Caki2 (cell line): ENCODE measurements at regions not wholly inside any gene's neighbourhood (a gene's known extent, or its start where the extent isn't known, plus 50 kb on each side); places are given as distances from the start of the nearest gene placed in this dataset.
A peak's percentile ranks its signal among the peaks of the same experiment; 100 is the strongest.
"Not testable (repeated sequence)": the region's sequence is repeated elsewhere in the genome, so short reads cannot be mapped to it uniquely, and the experiment has no call there.

Source experiments
- DNase-seq: peaks from one replicate; pipeline ENCODE4 v3.0.0-alpha.2; 2015; ENCODE audit warnings: low read depth
- in situ Hi-C: cut with HindIII; loops from 2 replicates; pipeline ENCODE4 v1.10.0; 2016; ENCODE audit warnings: low sequenced_read_pairs, low pct_unique_long_range_greater_than_20kb, mixed read lengths

DNA sequence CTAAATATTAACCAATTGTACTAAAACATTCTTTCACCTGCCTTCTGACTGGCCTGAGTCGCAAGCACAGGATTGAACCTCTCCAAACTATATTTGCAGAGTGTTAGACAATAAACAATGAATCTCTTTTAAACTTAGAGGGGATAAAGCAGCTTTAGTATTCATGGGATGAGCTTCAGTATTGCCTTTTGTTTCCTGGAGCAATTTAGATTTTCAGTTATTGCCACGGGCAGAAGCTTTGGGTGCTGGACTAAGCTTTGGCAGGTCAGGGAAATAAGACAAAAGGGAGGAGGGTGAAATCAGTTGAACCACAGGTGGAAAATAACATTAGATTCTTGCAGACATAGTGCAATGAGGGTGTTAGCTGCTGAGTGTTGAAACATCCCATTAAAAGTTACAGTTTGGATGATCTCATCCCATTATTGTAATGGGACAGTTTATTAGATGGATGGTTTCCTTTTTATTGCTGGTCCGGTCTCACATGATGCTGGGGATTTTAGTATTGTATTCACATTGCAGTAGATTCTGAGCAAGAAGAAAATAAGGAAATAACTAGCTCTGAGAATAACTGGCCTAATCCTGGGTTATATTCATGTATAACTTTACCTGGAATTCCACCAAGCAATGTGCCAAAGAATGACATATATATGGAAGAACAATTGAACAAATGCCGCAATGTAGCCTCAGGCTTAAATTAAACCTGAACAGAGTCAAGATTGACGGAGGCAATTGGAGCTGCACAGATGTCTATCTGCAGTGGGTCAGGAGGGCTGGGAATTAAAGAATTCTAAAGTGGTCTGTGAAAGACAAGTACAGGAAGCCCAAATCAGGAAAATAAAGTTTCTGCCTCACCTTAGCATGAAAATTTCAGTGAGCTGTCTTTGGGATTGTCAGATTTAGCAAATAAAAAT, 1092.8 kb upstream of the SEL1L start:
- in situ Hi-C loops, result no loop called here

DNA sequence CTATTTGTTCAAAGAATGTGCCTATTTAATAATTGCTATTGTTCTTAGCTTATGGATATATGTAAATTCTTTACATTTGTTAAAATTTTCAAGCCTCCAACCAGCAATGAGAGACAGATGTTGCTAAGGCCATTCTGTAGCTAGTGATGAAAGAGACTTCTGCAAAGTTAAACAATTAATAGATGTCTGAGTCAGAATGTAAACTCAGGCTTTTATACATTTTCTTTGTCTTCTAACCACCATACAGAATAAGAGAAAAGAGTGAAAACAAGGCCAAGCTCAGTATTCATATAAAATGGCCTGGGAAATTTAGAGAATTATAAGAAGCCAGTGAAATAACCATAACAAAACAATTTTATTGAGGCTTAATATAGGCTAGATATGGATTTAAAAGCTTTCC, 1102.3 kb upstream of the SEL1L start:
- in situ Hi-C loops, result no loop called here
- no peak for DNase-seq

More for the DNA sequence above, 1092.8 kb upstream of the SEL1L start:
- DNase-seq, result no peak

DNA sequence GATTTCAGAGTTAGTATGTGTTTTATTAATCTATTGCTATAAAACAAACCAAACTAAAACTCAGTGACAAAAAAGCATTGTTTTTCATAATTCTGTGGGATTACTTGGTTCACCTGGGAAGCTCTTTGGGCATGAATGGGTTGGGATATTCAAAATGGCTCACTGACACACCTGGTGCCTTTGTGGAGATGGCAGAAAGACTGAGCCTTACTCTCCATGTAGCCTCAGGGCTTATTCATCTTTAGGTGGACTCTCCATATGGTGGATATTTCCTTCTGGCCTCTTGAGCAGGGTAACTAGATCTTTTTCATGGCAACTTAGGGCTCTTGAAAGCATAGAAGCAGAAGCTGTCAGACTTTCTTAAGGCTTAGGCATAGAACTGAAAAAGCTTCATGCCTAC, 1102.8 kb upstream of the SEL1L start:
- no peak for DNase-seq
- in situ Hi-C loops, result no loop called here

DNA sequence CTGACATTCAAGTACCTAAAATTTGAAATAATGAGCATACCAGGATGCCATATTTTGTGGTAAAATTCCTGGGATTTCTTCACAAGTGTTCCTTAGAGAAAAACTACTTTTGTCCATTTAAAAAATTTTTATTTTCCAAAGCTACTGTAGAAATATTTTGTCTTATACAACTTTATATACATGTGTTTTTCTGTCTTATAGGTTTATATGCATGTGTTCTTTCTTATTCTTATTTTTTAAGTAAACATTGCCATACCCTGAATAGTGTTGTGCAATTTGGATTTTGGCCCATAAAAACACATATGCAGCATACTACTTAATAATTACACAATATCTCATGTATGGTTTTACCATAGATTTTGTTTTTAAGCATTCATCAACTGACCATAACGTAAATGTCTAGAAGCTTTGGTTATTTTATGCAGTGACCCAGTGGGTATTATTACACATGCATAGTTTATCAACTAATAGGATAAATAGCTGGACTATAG, 1107.4 kb upstream of the SEL1L start:
- DNase-seq, result no peak
- in situ Hi-C loops, result no loop called here

DNA sequence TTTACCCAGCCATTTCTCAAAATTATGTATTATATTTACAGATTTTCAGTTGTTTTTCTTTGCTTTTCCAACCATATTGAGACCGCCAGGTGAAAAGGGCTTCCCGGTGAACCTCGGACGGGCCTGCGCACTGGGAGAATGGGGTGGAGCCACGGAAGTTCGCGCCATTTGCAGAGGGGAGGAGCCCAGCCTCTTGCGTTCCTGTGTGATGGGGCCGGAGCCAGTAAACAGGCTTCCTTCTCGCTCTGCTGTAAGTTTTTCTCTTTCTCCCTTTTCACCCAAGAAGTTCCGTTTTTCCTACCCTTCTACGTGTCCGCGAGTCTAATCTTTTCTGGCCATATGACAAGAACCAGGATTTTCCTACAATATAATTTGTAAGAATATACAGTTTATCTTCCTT, 1108.8 kb upstream of the SEL1L start:
- DNase-seq, result no peak
- in situ Hi-C loops, result no loop called here

DNA sequence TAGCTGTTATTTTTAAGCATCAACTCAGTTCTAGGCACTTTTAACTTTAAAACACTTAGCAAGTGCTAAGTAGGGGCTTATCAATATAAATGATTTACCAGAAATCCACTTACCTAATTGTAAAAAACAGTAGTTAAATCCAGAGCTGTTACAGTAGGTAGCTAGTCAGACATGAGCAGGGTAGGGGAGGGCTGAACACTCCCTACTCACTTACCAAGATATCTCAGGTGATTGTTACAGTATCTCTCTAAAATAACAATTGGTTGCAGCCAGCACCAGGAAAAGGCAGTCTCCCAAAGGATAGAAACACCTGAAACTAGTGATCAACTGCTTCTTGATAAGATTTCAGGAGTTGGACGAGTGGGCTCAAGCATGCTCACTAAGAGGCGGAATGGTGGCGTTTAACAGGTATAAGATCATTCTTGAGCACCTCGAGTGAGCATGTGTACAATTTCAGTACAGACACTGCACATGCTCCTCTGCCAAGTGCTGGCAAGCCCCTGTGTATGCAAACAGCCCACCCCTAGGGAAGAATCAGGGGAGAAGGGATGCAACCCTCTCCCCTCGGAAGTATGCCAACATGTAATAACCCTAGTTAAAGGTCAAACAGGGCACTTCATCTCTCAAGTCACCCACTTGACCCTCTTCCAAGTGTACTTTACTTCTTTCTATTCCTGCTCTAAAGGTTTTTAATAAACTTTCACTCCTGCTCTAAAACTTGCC, 1113.6 kb upstream of the SEL1L start:
- DNase-seq, result no peak
- in situ Hi-C loops, result no loop called here

DNA sequence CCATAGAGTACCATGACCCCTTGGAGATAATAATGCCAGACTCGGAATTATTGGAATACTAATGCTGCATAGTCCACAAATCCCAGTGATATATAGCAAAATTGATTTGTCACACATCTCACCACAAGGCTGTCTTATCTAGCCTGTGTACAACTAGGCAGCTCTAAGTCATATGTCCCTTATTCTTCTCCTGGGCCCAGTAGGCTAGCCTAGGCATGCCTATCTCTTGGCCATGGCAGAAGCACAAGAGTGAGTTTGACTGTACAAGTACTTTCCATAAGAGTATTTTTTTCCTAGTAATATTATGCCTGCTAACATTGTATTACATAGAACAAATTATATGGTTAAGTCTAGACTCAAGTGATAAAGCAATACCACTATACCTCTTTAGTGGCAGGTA, 1122.1 kb upstream of the SEL1L start:
- in situ Hi-C loops, result no loop called here
- no peak for DNase-seq

DNA sequence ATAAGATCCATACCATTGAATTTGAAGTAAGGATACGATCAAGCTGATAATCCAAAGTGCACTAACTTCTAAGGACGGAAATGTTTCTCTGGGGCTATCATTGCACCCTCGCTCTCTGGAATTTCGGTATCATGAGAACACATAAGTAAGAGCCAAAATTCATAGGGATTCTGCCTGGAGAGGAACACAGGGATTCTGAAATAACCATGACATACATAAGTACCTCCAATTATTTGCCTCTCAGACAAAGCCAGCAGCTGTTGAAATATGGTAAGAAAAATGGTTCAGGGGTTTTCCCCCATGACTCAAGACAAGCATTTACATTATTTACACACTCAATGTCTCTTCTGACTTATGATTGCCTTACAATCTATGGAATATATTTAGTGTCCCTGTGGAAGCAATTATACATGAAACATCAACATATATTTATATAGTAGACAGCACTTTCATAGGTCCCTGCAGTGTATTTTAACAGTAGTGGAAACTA, 1123.6 kb upstream of the SEL1L start:
- DNase-seq, result no peak
- in situ Hi-C loops, result no loop called here

DNA sequence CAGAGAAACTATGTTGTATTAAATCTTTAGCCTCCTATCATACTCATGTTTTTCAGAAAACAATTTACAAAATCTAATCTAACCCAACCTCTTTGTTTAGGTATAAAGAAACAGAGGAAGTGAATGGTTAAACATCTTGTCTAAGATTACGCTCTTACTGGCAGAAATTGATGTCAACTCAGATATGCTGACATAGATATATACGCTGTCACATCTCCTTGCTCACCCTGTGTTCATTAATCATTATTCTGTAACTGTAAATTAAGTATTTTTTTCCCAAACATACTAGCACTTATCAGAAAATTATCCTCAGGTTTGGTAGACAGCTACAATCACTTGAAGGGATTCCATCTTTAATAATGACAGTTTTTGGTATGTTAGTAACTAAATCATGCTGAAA, 1127.6 kb upstream of the SEL1L start:
- no peak for DNase-seq
- in situ Hi-C loops, result no loop called here

DNA sequence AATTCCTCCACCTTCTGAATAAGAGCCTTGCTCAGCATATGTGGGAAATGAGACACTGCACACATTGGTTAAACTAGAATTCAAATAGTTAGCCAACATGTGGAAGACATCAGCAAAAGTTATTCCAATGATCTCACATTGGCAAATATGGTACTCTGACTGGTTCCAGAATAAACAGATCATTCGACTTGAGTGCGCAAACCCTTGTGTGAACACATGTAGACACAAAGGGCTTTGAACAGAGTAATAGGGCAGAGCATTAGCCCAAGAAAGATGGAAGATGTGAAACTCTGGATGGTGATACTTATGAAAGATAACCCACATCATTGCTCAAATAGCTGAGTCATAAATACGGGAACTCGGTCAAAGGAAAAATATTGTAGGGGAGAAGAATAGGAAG, 1133.4 kb upstream of the SEL1L start:
- in situ Hi-C loops, result no loop called here
- DNase-seq, result no peak

DNA sequence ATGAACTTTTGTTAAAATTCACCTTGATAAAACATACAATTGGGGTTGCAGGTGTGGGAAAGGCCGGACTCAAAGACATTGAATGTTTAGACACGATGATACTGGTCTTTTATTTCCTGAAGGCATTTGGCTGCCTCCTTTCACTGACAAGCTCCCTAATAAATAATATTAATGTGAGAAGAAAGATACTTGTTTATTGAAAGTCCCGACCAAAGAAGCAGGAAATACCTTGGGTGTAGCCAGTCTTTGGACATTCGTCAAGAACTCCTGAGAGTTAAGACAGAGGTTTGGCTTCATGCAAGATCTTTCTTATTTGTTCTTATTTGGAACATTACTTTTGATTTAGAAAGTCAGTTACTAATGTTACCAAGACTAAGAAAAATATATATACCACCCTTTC, 1133.8 kb upstream of the SEL1L start:
- in situ Hi-C loops, result no loop called here
- no peak for DNase-seq

DNA sequence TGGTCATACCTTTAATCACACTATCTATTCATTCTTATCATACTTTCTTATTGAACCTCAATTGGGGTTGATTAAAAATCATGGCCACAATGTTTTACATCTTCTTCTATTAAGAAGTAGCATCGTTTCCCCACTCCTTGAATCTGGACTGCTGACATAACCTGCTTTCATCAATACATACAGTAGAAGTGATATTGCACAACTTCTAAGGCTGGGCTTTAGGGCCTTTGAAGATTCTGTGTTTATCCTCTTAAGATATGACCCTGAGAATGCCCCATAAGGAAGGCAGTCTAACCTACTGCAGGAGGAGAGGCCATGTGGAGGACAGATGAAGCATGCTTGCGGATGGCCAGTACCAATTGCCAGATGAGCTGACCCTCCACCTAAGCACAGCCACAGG, 1142.8 kb upstream of the SEL1L start:
- no peak for DNase-seq
- in situ Hi-C loops, result no loop called here

DNA sequence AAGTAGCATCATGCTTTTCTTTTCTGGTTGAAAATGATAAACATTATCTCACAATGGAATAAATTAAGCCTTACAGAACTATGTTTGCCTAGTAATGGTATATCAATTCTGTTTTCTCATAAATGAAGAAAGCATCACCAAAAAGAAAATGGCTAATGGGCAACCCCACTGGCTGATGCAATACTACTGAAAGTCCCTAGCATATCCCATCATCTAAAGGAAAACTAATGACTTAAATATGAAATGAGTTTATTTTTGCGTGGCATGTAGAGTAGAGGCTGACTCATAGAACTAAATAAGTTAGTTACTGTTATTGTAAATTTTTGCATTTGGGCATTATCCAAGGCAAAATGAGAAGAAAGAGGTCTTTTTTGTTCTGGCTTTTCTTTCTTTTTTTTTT, 1156.3 kb upstream of the SEL1L start:
- in situ Hi-C loops, result no loop called here
- DNase-seq, result no peak

DNA sequence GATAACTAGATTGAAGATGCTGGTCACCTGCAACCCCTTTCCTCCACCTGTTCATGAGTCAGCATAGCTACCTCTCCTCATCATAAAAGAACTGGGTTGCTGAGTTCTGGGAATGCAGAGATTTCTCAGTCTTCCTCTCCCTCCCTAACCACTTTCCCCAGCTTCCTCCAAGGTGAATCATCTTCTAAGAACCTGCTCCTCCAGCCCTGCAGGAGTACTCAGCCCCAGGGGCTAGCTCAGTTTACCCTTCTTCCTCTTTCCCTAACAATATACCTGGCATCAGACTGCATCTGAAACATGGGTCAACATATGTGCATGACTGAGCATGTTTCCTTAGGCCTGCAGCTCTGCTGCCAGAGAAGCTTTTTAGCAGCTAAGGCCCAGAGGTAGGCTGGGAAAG, 1157.5 kb upstream of the SEL1L start:
- in situ Hi-C loops, result not testable (repeated sequence)

DNA sequence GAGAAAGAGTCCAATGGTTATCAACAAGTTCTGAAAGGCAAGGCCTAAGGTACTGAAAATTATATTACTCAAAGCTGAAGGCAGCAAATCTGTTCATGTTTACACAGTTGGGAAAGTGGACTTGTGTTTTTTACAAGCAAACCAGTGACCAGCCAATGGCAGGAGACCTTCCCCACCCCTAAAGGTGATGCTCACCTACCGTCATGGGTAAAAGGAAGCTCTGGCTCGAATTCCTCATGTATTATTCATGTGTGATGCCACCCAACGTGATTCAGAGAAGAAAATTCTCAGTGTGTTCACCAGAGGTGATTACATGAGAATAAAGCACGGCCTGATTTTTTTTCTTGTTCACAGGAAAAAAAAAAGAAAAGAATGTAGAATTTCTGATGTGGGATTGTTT, 1161.2 kb upstream of the SEL1L start:
- DNase-seq, result no peak
- in situ Hi-C loops, result no loop called here

More for the DNA sequence above, 1157.5 kb upstream of the SEL1L start:
- not testable (repeated sequence) for DNase-seq

DNA sequence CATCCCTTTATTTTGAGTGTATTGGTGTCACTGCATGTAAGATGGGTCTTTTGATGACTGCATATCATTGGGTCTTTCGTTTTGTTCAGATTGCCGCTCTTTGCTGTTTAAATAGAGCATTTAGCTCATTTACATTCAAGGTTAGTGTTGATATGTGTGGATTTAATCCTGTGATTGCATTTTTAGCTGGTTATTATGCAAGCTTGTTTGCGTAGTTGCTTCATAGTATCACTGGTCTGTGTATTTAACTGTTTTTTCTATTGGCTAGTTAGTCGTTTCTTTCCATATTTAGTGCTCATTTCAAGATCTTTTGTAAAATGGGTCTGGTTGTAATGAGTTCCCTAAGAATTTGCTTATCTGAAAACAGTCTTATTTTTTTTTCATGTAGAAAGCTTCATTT, 1170.6 kb upstream of the SEL1L start:
- DNase-seq, result no peak
- in situ Hi-C loops, result no loop called here

DNA sequence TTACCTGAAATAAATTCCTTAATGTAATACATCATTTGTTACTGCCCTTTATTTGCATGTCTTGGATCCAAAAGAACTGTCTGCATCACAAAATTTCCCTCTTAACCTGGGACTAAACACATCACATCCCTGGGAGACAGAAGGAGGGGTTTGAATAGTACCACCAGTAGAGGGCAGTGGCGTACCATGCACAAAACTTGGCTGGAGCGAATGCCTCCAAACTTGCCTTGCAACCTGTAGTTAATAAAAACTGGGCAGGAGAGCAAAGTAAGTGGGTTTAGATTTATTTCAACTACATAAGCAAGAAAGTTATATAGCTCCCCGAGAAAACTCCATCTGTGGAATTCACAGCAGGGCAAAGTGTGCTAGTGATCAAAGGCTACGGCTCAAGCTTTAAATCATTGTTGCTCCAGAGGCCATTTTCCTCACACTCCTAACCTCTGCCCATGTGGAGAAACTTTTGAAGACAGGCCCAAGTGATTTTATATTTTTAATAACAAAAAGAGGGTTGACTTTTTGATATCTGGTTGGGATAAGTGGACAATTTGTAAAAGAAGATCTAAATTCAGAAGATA, 1176.7 kb upstream of the SEL1L start:
- in situ Hi-C loops, result no loop called here
- DNase-seq, result peak; percentile 17

DNA sequence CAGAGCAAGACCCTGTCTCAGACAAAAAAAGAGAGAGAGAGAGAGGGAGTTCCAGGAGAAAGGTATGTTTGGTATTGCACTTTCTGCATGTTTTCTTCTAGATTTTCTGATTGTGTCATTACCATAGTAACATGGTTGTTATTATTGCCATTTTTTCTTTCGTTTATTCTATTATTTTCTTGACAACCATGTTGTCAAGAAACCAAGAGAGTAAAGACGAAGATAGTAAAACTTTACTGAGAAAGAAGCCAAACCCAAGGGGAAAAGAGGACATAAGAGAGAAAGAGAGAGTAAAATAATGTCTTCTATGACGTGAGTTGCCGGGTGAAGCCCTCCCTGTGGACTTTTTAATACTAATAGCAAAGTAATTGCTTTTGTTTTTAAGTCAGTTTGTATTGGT, 1186.0 kb upstream of the SEL1L start:
- in situ Hi-C loops, result no loop called here
- DNase-seq, result no peak

DNA sequence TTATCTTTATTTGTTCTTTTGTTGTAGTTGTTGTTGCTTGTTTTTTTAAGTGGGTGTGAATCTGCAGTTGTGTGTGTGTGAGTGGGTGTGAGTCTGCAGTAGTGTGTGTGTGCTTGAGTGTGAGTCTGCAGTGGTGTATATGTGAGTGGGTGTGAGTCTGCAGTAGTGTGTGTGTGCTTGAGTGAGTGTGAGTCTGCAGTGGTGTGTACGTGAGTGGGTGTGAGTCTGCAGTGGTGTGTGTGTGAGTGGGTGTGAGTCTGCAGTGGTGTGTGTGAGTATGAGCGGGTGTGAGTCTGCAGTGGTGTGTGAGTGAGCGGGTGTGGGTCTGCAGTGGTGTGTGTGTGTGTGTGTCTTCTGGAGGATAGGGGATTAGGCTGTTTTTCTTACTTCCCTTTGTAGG, 1186.8 kb upstream of the SEL1L start:
- DNase-seq, result no peak

More for the DNA sequence above, 1186.8 kb upstream of the SEL1L start:
- in situ Hi-C loops, result no loop called here
